Astrocyte of the cerebellum (primary cell): ENCODE measurements at regions not wholly inside any gene's neighbourhood (a gene's known extent, or its start where the extent isn't known, plus 50 kb on each side); places are given as distances from the start of the nearest gene placed in this dataset.

Source experiments
- DNase-seq: peaks from one replicate; pipeline ENCODE4 v3.0.0-alpha.2; 2011; ENCODE audit warnings: low read depth
- H3K4me3 ChIP-seq: 2 replicates; pipeline ENCODE4 v1.5.1; 2011; ENCODE audit warnings: mild to moderate bottlenecking, low read depth, low read length, moderate library complexity
- in situ Hi-C: cut with HindIII; loops from 2 replicates; pipeline ENCODE4 v1.10.0; 2017; ENCODE audit warnings: low sequenced_read_pairs
- TF ChIP-seq, protein P1 (sequence below): IDR thresholded peaks from 2 replicates; pipeline ENCODE4 v1.5.1; 2012; ENCODE audit warnings: low read length, low read depth, moderate library complexity, mild to moderate bottlenecking; ENCODE audit errors: missing control alignments

DNA sequence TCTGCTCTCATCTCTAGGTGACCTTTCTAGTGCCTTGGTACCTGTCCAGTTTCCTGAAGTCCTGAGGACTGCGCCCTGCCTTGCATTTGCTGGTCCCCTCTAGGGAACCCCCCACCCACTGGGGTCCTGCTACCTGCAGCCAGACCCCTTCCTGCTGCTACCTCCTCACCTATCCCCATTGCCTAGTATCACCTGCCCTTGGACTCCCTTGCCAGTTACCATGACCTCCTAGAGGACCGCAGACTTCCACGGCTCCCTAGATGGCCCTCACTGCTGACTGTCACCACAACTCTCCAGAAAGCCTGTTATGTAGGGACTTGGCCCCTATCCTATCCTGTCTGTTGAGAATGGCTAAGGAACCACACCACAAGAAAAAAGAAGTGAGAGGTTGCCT is 166.6 kb downstream of the EFNB1 start:
- TF ChIP-seq, protein P1, sequence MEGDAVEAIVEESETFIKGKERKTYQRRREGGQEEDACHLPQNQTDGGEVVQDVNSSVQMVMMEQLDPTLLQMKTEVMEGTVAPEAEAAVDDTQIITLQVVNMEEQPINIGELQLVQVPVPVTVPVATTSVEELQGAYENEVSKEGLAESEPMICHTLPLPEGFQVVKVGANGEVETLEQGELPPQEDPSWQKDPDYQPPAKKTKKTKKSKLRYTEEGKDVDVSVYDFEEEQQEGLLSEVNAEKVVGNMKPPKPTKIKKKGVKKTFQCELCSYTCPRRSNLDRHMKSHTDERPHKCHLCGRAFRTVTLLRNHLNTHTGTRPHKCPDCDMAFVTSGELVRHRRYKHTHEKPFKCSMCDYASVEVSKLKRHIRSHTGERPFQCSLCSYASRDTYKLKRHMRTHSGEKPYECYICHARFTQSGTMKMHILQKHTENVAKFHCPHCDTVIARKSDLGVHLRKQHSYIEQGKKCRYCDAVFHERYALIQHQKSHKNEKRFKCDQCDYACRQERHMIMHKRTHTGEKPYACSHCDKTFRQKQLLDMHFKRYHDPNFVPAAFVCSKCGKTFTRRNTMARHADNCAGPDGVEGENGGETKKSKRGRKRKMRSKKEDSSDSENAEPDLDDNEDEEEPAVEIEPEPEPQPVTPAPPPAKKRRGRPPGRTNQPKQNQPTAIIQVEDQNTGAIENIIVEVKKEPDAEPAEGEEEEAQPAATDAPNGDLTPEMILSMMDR, result no peak
- no peak overlapping the region for H3K4me3 ChIP-seq
- no peak for DNase-seq
- in situ Hi-C loops, result no loop called here

DNA sequence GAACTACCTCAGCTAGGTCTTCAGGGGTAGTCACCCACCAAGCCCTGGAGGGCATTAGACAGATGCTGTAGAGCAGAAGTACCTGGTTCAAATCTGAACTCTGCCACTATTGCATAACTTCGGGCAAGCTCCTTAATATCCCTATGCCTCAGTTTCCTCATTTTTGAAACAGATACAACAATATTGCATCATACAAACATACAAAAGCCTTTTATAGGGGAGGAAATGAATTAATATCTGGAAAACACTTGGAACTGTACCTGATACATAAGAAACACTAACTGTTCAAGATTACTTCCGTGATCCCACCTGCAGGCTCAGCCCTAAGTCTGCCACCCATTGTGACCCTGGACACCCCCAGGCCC is 166.1 kb downstream of the EFNB1 start:
- in situ Hi-C loops, result no loop called here
- TF ChIP-seq, protein P1, result no peak
- no peak overlapping the region for H3K4me3 ChIP-seq
- DNase-seq, result no peak

DNA sequence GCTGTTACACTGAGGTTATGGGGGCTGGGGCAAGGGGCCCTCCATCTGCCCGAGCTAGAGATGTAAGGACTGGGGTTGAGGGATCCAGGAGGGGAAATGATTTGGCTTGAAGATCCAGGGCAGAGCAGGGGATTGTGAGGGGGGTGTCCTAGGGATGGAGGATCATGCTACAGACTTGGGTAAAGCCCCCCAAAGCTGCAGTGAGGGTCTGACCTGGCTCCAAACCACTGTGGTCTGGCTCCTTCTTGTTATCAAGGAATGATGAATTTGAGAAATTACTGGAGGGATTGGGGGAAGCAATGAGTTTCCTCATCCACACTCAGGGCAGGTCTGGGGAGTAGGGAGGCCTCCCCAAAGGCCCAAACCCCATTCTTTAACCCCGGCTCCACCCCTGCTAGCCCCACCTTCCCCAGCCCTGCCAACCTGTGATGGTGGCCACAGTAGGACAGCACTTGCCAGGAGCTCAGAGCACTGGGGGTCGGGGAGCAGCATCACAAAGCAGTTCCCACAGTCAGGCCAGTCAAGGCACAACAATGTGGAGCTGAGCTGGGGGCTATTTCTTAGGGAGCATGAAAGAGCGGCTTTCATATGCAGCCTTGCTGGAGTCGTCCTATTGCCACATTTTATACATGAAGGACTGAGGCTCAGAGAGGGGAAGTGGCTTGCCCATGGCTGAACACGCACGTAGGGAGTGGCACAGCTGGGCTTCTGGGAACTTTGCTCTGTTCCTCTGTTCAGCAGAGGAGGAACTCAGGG is 165.5 kb downstream of the EFNB1 start:
- TF ChIP-seq, protein P1, result no peak
- in situ Hi-C loops, result no loop called here
- H3K4me3 ChIP-seq, result no peak overlapping the region
- no peak for DNase-seq

DNA sequence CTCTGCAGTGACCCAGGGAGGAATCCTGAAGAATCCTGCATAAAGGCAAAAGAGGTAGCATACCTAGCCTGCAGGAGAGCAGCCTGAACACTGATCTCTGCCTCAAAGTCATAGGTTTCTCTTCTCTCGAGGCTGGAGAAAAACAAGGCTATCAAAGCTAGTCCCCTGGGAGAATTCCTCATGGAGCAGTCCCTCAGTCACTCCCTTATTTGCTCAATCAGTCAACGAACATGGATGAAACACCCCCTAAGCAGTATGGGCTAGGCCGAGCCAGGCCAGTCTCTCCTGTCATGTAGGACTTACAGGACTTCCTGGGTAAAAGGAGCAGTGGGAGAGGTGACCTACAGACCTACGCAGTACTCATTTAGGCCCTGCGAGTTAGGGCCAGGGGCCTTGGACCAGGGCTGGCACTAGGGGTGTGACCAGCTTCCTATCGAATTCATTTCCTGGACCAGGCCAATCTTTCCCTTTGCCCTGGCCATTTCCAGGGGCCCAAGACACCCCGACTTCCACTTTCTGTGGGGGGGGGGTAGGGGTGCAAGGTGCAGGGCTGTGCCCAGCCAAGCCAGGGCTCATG is 164.1 kb downstream of the EFNB1 start:
- in situ Hi-C loops, result no loop called here
- no peak for DNase-seq
- no peak overlapping the region for H3K4me3 ChIP-seq
- TF ChIP-seq, protein P1, result no peak

DNA sequence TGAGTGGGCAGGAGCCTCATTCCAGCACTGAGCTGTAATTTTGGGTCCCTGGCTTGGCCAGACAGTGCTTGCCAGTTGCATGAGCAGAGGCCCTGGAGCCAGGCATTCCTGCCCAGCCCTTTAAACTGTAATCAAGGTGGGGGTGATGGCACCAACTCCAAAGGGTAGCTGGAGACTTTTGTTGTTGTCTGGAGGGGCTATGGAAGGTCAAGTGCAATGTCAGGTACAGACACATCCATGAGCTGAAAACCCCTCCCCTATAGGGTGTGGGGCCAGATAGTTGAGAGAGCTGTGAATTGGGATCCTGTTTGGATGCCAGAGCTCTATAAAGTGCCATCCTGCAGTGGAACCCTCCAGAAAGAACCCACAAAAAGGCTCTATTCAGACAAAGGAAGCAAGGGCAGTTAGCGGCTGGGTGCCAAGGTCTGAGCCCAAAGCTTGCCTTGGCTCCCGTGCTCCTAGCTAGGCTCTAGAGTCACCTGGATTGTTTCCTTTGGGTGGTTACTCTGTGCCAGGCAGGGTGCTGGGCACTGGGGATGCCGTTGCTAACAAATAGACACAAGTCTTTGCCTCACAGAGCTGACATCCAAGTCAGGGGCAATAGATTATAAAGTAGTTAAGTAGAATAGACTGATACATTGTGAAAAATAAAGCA is 163.0 kb downstream of the EFNB1 start:
- in situ Hi-C loops, result no loop called here
- TF ChIP-seq, protein P1, result no peak
- H3K4me3 ChIP-seq, result no peak overlapping the region
- DNase-seq, result no peak

DNA sequence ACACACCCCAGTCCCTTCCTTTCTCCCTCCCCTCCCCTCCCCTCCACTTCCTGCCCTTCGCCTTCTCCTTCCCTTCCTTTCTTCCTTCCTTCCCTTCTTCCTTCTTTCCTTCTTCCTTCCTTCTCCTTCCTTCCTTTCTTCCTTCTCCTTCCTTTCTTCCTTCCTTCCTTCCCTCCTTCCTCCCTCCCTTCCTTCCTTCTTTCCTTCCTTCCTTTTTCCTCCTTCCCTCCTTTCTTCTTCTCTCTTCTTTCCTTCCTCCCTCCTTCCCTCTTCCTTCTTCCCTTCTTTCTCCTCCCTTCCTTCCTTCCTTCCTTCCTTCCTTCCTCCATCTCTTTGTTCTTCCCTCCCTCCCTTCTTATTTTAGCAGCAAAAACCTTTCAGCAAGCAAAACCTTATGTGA is 162.1 kb downstream of the EFNB1 start:
- TF ChIP-seq, protein P1, result no peak
- no peak overlapping the region for H3K4me3 ChIP-seq
- no peak for DNase-seq
- in situ Hi-C loops, result no loop called here
